AG20443 (cell line): ENCODE measurements at regions not wholly inside any gene's neighbourhood (a gene's known extent, or its start where the extent isn't known, plus 50 kb on each side); places are given as distances from the start of the nearest gene placed in this dataset.

Experiments used
- DNase-seq: peaks from one replicate; pipeline ENCODE4 v3.0.0; 2012; ENCODE audit warnings: low spot score, mixed read lengths

DNA sequence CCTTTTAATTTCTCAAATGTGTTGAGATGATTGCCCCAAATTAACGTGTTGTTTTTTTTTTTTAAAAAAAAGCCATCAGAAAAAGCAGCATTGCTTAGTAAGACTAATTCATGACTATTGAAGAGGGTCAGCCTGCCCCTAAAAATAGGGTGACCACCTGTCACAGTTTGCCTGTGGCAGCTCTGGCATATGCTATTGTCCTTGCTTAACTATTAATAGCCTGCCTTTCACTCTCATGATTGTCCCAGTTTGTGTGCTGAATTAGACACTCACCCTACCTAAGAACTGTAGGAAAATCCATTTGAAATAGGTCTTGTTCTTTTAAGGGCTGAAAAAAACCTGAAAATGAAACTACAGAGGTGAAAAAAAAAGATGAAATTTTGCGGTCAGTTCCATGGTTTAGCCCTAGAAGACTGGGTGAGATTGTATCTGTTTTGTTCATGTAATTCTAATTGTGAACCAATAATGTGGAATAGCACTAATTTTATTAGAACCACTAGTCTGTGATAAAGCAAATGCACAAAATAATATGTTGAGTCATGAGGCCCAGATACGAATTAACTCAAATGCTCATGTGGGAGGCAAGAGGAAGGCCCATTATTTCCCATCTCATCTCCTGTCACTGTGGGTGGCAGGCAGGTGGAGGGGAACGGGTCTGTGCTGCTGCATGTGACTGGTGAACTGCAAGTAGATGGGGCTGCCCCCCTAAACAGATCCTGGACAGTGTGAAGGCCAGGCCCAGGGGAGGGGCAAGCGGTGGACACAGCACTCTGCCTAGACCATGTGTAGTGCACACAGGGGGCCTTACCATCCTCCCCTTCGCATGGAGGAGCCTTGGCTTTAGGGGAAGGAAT is 265.4 kb upstream of the NFE2L3 start:
- DNase-seq: no peak

DNA sequence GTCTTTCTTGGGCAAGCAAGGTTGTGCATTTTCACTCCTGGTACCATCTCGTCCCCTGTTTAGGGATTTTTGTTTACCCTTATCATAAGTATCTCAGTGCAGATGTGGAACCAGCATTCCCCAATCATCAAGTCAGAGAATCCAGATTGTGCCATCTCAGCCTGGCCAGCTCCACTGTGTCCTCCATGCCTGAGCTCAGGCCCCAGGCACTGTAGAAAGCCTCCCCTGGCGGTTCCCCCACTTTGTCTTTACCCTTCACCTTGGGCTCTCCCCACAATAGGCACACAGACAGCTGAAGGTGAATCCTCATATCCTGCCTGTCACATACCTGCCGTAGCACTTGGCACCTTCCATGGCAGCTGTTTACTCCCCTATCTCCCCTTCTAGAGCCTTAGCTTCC is 264.7 kb upstream of the NFE2L3 start:
- DNase-seq: no peak

DNA sequence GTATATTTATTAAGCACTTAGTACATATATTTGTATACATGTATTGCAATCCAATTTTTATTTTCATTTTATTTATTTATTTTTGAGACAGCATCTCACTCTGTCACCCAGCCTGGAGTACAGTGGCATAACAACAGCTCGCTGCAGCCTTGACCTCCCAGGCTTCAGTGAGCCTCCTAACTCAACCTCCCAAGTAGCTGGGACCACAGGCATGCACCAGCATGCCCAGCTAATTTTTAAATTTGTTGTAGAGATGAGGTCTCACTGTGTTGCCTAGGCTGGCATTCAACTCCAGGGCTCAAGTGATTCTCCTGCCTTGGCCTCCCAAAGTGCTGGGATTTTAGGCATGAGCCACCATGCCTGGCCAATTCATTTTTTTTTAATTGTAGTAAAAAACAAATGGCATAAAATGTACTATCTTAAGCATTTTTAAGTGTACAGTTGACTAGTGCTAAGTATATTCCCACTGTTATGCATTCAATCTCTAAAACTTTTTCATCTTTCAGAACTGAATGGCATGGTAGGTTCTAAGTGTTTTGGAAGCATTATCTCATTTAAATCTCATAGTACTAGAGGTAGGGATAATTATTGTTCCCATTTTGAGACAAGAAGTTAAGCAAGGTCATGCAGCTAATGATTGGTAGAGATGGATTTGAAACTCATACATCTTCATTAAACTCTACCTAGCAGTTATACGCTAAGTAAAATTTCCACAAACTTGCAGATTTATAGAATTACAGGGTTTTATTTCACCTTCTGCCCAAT is 264.0 kb upstream of the NFE2L3 start:
- no peak for DNase-seq

DNA sequence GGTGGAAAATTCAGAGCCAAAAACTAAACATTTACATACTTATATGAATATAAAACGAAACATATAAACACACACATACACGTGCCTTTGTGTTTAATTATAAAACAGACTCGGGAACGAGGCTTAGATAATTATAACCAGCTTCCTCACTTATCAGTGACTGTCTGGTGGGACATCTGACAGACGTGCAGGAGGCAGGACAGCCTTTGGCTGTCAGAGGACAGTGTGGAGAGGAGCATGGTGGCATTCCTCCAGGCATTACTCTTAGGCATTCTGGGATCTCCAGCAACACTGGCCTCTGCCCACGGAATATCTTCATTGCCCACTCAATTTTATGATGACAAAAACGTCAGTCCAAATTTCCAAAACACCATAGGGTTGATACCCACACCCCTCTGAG is 262.2 kb upstream of the NFE2L3 start:
- DNase-seq: no peak

DNA sequence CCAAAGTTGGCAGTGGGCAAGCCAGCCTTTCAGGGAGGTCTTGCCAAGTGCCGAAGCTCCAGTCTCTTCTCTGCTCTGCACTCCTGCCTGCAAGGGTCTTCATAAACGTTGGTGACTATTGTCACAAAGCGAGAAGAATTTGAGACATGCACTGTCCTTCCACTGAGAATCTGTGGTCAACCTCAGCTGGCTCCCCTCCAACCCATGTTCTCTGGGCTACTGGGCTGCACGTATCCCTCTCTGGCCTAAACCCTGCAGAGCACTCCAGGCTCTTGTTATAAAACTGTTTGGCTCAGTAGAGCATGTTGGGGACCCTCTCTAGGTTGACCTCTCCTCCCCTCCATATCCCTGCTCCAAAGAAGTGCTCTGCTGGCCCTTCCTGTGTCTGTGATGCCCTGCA is 260.4 kb upstream of the NFE2L3 start:
- DNase-seq: no peak

DNA sequence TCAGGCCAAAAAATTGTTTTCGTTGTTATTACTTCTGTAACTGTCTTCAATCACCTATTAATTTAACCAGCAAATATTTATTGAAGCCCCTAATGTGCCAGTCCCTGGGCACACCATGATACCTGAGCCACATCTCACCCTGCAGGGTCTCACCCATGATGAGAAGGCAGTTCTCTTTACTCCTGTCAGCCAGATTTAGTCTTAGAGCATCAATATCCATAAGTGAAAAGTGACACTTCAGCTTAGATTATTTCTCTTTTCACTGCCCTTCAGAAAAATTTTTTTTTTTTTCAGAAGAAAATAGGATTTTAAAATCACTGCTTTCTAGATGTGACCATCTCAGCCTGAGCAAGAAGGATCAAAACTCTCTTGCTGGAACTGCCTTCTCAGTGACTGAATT is 258.6 kb upstream of the NFE2L3 start:
- no peak for DNase-seq

DNA sequence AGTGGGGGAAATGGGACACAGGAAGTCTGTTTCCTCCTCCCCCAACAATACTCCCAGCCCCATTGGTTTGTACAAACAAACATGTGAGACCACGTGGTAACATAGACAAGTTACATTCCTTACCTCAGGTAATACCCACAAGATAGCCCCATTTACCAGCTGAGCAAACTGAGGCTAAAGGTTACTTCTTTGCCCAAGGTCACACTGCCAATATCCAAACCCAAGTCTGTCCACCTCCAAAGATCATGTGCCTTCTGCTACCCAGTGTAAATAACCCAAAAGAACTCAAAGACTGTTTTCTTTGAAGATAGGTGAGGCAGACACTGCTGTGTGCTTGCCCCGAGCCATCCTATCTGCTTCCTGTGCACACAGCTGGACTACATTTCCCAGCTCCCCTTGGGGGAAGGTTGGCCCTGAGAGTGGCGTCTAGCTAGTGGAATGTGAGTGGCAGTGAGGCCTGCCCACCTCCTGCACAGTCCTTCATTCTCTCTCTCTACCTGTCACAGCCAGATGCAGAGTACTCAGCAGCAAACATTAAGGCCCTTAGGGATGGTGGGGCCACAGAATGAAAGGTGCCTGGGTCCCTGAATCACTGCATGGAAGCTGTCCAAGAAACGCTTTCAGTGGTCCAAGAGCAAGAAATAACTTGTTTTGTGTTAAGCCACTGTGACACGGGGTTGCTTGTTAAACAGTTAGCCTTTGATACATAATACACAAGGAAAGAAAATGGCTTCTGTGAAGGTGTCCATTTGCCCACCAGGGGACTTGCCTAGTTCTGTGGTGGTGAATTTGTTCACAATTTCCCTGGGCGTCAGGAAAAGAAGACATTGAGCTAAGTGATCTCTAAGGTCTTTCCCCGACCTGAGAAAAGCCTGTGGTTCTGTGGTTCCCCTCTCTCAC is 257.7 kb upstream of the NFE2L3 start:
- DNase-seq: no peak

DNA sequence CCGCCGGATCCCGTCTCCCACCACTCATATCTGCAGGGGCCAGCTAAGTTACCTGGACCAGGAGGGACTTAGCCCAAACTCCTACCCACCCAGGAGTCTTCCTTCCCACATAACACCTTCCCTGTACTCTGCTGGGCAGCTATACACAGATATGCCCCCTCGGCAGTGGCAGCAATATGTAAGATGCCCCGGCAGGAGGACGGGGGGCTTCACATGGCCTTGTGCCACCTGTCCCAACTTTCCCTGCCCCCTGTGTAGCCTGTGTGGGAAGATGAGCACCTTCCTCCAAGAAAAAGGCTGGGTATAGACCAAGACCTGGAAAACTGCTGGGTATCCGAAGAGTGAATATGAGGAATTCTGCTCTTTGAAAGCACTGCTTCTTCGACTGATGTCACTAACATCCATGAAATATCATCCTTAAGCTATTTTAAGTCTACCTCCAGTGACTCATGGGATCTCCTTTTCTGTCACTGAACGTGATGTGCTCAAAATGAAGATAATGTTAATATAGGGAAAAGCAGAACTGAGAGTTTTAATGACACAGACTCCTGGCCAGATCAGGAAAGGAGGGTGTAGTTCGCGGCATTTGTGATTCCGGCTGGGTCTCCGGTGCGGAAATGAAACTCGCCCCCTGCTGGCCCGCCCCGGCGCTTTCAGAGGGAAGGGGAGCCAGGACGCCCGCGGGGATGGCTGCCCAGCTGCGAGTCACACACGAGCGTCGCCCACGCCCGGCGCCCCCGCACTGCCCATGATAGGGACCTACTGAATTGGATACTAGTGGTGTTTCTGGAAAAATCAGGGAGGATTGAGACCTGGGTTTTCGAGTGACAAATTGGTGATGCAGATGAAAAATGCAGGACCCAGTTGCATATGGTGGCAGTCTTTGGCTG is 256.9 kb upstream of the NFE2L3 start:
- DNase-seq: peak; percentile 70

DNA sequence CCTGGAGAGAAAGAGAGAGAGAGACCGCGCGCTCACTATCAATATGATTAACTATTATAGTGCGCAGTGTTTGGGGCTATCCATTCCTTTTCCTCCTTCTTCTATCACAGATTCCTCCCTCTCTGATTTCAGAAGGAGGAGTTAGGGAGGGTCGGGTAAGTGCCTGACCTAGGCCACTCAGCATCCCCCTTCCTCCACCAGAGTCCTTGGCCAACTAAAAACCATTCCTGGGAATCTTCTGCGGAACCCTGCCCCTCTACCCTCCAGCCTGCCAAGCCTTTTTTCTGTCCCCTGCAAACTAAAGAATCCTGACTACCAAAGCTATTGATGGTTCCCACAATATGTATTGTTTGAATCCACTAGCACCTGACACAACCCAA is 256.2 kb upstream of the NFE2L3 start:
- DNase-seq: no peak

DNA sequence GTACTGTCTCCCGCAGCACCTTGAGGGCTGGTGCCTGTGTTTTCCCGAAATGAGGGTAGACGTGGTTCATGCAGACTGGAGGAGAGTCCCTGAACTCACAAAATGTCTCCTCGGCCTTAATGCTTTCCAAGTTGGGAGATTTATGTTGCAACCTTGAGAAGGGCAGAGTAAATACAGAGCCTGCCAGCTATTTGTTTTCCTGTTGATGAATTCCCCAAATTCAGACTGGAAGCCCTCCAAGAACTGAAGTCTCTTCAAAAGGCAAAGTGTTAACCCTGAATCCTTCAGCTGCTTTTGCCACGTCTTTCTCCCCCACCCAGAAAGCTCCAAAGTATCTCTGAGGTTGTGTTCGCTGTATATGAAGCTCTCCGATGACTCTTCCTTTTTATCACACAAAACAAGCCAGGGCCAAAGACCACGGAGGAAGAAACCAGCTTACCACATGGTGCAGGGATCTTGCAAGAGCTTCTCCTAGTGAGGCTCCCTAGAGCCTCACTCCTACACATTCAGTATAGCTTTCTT is 254.7 kb upstream of the NFE2L3 start:
- DNase-seq: no peak

DNA sequence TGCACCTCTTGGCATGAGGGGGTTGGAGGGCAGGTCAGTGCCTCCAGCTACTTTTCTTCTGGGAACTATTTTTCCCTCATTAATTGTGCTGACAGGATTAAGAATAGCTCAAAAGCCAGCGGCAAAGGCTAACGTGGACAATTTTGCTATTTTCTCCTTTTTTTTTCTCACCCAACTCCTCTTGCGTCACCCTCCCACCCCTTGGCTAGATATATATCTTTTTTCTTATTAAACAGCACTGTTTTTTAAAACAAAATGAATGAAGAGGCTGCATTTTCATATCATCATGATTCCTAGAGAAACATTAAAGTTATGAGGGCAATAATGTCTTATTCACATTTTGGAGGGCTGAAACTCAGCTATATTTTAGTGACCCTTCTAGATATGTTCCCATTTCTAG is 251.8 kb upstream of the NFE2L3 start:
- no peak for DNase-seq

DNA sequence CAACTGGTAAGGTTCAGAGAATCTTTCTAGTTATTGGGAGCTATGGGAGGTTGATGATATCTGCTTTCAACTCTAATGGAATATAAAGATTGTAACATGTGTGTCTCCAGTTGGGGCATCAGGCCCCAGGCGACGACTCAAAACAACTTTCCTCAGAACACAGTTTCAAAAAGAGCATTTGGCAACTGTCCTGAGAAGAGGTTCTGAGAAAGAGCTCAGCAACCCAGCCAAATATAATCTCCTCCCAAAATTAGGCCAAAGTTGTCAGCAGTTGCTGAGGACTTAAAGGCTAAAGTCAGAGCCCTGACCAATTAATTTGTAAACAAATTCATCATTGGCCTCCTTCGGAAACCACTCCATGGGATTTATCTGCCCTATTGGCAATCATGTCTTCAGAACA is 251.1 kb upstream of the NFE2L3 start:
- DNase-seq: no peak

DNA sequence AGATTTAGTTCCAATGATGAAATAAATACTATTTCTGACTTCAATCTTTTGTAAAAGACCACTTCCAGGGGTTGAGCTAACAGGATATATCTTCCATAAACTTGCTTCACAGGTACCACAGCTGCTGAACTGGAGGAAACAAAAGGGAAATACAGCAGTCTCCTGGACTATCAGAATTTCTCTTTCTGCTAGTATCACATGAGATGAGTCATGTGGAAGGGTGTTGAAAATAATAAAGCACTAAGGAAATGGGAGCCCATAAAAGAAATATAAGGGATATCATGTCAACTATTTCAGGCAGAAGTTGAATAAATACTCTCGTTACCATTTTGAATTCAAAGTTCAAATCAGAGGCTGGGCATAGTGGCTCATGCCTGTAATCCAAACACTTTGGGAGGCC is 250.3 kb upstream of the NFE2L3 start:
- no peak for DNase-seq

DNA sequence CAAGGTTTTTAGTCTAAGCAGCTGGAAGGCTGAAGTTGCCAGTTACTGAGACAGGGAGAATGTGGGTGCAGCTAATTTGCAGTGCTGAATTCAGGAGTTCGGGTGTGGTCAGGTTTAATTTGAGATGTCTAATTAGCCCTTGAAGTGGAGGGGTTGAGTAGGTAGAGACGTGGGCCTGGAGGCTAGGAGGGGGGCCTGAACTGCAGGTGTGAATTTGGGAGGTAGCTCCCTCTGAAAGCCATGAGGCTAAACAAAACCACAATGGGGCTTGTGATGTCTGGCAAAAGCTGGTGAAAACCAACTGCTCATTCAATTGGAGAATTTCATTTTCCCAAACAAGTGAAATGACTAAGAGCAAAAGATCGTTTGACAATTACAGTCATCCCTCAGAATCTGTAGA is 246.0 kb upstream of the NFE2L3 start:
- no peak for DNase-seq

DNA sequence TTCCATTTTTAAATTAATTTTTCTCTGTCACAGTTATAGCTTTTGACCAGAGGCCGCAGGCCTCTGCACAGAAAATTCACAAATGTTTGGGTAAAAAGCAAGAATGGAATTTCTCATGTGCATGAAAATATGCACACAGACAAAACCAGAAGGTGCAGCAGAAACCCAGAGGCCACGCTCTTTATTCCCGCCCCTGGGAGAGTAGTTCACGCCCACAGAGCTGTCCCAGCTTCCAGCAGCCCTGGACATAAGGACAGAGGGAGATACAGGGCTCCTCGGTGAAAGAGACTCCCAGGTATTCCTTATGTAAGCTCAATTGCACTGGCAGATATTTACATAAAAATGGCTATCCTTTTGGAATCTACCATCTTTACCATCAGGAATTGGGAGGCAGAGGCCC is 245.2 kb upstream of the NFE2L3 start:
- no peak for DNase-seq

DNA sequence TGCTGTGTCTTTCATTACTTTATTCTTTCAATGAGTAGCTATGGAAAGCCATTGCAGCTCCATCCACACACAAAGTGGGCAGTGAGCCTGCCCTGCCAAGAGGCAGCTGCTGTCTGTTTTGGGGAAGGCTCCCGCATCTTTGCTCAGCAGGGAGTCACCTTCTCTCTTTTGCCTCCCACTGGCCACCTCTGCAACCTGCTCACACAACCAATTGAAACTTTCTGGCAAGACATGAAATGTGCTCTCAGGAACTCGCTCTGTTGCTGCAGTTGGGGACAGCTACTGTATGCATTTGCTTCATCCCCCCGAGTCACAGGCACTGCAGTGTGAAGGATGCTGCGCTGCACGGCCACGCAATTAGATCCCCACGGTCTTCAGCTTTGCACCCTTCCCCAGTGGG is 244.8 kb upstream of the NFE2L3 start:
- DNase-seq: no peak

DNA sequence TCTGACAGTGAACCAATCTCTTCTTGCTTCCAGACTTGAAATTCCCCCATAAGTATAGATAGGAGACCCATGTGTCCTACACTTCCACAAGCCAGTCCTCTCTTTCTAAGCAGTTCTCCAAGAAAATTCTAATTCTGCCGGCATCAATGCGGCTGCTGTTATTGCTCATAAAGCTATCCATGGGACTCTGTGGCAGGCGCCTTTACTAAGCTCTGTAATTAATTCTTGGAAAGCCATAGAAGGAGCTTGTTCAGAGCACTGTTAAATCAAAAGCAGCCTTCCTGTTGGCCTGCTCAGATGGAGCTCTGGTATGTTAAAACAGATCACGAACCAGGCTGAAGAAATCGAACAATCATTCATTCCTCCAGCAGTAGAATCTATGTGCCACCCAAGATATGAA is 244.3 kb upstream of the NFE2L3 start:
- DNase-seq: no peak

DNA sequence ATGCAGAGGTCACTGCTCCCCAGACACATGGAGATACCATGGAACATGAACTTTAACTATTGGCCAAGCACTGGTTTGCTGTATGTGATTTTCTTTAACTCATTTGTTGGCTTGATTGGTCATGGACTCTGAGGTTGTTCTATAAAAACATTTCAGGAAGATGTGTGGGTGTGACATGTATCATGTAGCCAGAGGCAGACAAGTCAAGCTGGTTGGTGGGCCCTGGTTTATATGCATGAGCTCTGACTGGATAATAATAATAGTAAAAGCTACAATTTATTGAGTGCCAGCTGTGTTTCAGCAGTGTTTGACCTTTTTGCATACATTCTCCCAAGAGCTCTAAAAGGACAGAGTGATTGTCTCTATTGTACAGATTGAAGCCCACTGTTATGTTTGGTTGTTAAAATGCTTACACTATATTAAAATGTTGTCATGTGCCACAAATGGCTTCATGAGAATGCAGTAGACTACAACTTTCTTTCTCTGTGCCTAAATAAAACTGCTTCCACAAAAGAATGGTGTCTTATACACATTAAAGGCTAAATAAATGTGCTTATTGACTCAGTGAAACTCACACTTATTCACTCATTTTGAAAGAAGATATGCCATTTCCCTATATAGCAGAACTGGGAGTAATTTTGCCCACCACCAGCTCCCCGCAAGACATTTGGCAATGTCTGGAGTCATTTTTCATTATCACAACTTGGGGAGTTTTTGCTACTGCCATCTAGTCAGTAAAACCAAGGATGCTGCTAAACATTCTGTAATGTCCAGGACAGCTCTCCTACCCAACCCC is 243.6 kb upstream of the NFE2L3 start:
- no peak for DNase-seq

DNA sequence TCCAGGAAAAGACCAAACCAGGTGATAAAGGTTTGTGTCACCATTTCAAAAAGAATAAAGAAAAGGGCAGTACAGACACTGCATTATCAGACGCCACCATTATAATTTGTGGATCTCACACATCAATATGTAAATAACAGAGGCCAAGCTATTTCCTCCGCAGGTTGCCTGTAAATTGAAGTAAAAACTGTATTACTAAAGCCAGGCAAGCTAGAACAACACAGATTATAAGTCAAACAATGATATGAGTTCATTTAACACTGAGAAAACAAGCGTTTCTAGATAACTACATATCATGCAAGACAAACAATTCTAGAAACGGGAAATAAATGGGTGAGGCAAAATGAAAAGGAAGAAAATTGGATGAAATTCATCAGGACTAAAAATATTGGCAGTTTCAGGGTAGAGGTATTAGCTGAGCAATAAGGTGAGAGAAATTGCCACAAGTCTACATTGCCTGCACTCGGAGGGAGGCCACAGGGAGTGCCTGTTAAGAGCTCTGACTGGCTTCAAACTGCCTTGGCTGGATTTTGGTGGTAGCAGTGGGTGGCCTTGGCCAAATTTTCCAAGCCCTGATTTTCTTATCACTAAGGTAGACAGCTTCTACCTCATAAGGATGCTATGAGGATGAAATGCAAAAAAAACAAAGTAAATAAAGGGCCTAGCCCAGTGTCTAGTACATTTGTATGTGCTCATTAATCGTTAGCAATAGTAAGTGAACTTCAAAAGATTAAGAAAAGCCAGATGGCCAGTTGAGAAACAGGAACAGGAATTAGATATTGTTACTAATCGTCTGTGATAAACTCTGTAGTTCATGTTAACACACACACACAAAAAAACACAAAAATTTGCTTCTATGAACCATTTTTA is 240.0 kb upstream of the NFE2L3 start:
- no peak for DNase-seq
